Spleen (tissue), 7 donors: ENCODE measurements at regions not wholly inside any gene's neighbourhood (a gene's known extent, or its start where the extent isn't known, plus 50 kb on each side); places are given as distances from the start of the nearest gene placed in this dataset.

Source experiments
- CTCF ChIP-seq, 11 experiments: fragments of 200-600 bp in 7 of 11; fragments of 450-650 bp in 4 of 11; sonication (generic) in 4 of 11; IDR thresholded peaks in 8 of 11; conservative IDR thresholded peaks in 3 of 11; 1 replicate in 7 of 11; 2 replicates in 4 of 11; pipeline versions ENCODE4 v1.4.0 to v1.8.0; 2016 to 2021; ENCODE audit warnings: antibody characterized with exemption in 11 of 11, inconsistent platforms in 4 of 11, mild to moderate bottlenecking in 1 of 11
- POLR2AphosphoS5 ChIP-seq, 3 donors: sonication (generic); formaldehyde crosslinking; IDR thresholded peaks; one replicate each; pipeline ENCODE4 v1.5.1; 2017; ENCODE audit warnings: antibody characterized with exemption in 3 of 3
- donor health status: DM: no; HTN: no; CAD: no; lungs with moderate emphysema.
- donor health status: DM: no; HTN: no; CAD: no.
- donor health status: DM: no; HTN: no; CAD: no.

GRCh38 chr5:171667341-171668096, 118.1 kb upstream of the SMIM23 start:
- TF ChIP-seq CTCF (IDR thresholded peaks at IDR 0.05 in 8 of 11, conservative IDR thresholded peaks at IDR 0.05 in 3 of 11) (no peak), POLR2AphosphoS5 (IDR thresholded peaks at IDR 0.05) (no peak)
